ENCODE measurements at regions not wholly inside any gene's neighbourhood (a gene's known extent, or its start where the extent isn't known, plus 50 kb on each side); places are given as distances from the start of the nearest gene placed in this dataset.

DNA sequence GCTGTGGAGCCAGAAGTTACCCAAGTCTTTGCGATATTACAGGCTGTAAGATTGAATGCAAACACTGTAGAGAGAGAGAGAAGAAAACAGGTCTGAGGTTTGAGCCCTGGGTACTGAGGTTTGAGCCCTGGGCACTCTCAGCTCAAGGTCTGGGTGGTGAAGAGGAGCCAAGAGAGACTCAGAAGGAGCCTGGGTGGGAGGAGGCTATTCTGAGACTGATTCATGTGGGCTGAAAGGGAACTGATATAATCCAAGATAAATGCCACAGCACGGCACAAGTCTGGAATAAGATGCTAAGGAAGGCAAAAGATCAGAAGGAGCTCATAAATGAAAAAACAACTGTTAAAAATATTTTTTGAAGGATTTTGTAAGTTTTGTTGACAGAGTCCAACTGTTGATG lies 407.6 kb upstream of the HS6ST1 start:
- POLR2A ChIA-PET: no interaction called here
- CTCF ChIA-PET: no interaction called here

GRCh38 chr2:128726911-128727310 lies 408.2 kb upstream of the HS6ST1 start:
- POLR2A ChIA-PET: no interaction called here
- Mint-ChIP-seq H3K27ac (no peak overlapping the region), H3K36me3 (ENCODE audit: low read depth) (no peaks in the 10 kb centered on the region), H3K4me1 (ENCODE audit: low read depth) (no peaks in the 10 kb centered on the region), H3K9me3 (peaks cover 7% of the 10 kb centered on the region), H3K4me3 (no peak overlapping the region), H3K27me3 (no peaks in the 10 kb centered on the region)
- CTCF ChIA-PET: no interaction called here
- ATAC-seq (ENCODE audit: poor library complexity) (no peak), DNase-seq (no peak)
- H3K27me3 ChIP-seq (ENCODE audit: control insufficient read depth in 1 of 2, insufficient read depth in 2 of 2, low read length in 2 of 2): peaks cover 0 to 4% of the 10 kb centered on the region in 2 experiments
- no peak for TF ChIP-seq CTCF (IDR thresholded peaks at IDR 0.05)
- no peaks in the 10 kb centered on the region for H3K4me1 ChIP-seq (ENCODE audit: insufficient read depth, low read length)
- no peak overlapping the region for H3K4me3 ChIP-seq (ENCODE audit: low read length)
- intact Hi-C loops (cut with DNase I, micrococcal nuclease): no loop called here
- peaks cover 0 to 4% of the 10 kb centered on the region in 2 experiments for H3K9me3 ChIP-seq (ENCODE audit: control insufficient read depth in 1 of 2, insufficient read depth in 1 of 2, low read length in 2 of 2)
- no peaks in the 10 kb centered on the region for H3K36me3 ChIP-seq (ENCODE audit: insufficient read depth, low read length)
- H3K27ac ChIP-seq (ENCODE audit: low read depth in 1 of 2, low read length in 2 of 2): no peak overlapping the region

More for the DNA sequence above, 407.6 kb upstream of the HS6ST1 start:
- DNase-seq (no peak), ATAC-seq (ENCODE audit: poor library complexity) (no peak)
- Mint-ChIP-seq H3K4me1 (ENCODE audit: low read depth) (no peaks in the 10 kb centered on the region), H3K4me3 (no peak overlapping the region), H3K27ac (no peak overlapping the region), H3K27me3 (no peaks in the 10 kb centered on the region), H3K36me3 (ENCODE audit: low read depth) (no peaks in the 10 kb centered on the region), H3K9me3 (peaks cover 7% of the 10 kb centered on the region)
- no peak overlapping the region for H3K27ac ChIP-seq (ENCODE audit: low read depth in 1 of 2, low read length in 2 of 2)
- H3K27me3 ChIP-seq (ENCODE audit: control insufficient read depth in 1 of 2, insufficient read depth in 2 of 2, low read length in 2 of 2): peaks cover 0 to 4% of the 10 kb centered on the region in 2 experiments
- no peak for TF ChIP-seq CTCF (IDR thresholded peaks at IDR 0.05)
- intact Hi-C loops (cut with DNase I, micrococcal nuclease): no loop called here
- no peak overlapping the region for H3K4me3 ChIP-seq (ENCODE audit: low read length)
- peaks cover 0 to 3% of the 10 kb centered on the region in 2 experiments for H3K9me3 ChIP-seq (ENCODE audit: control insufficient read depth in 1 of 2, insufficient read depth in 1 of 2, low read length in 2 of 2)
- no peaks in the 10 kb centered on the region for H3K36me3 ChIP-seq (ENCODE audit: insufficient read depth, low read length)
- H3K4me1 ChIP-seq (ENCODE audit: insufficient read depth, low read length): no peaks in the 10 kb centered on the region

GRCh38 chr2:128727404-128727803 lies 408.7 kb upstream of the HS6ST1 start:
- POLR2A ChIA-PET: no interaction called here
- H3K4me1 Mint-ChIP-seq (ENCODE audit: low read depth): no peaks in the 10 kb centered on the region

More at GRCh38 chr2:128727404-128727803, 408.7 kb upstream of the HS6ST1 start:
- DNase-seq (no peak), ATAC-seq (ENCODE audit: poor library complexity) (no peak)
- Mint-ChIP-seq H3K36me3 (ENCODE audit: low read depth) (no peaks in the 10 kb centered on the region), H3K4me3 (no peak overlapping the region), H3K9me3 (peaks cover 7% of the 10 kb centered on the region), H3K27ac (no peak overlapping the region), H3K27me3 (no peaks in the 10 kb centered on the region)
- CTCF ChIA-PET: no interaction called here
- no peak overlapping the region for H3K4me3 ChIP-seq (ENCODE audit: low read length)
- no peak for TF ChIP-seq CTCF (IDR thresholded peaks at IDR 0.05)
- no peaks in the 10 kb centered on the region for H3K36me3 ChIP-seq (ENCODE audit: insufficient read depth, low read length)
- no peak overlapping the region for H3K27ac ChIP-seq (ENCODE audit: low read depth in 1 of 2, low read length in 2 of 2)
- H3K9me3 ChIP-seq (ENCODE audit: control insufficient read depth in 1 of 2, insufficient read depth in 1 of 2, low read length in 2 of 2): peaks cover 0 to 7% of the 10 kb centered on the region in 2 experiments
- H3K4me1 ChIP-seq (ENCODE audit: insufficient read depth, low read length): no peaks in the 10 kb centered on the region
- peaks cover 0 to 3% of the 10 kb centered on the region in 2 experiments for H3K27me3 ChIP-seq (ENCODE audit: control insufficient read depth in 1 of 2, insufficient read depth in 2 of 2, low read length in 2 of 2)
- intact Hi-C loops (cut with DNase I, micrococcal nuclease): no loop called here

All from CD4-positive, alpha-beta T cell (primary cell).